ENCODE measurements at regions not wholly inside any gene's neighbourhood (a gene's known extent, or its start where the extent isn't known, plus 50 kb on each side); places are given as distances from the start of the nearest gene placed in this dataset.

- DNase-seq (ENCODE audit: low spot score): no peak
Measured at GRCh38 chr20:12956303-12956702, 52.5 kb upstream of the SPTLC3 start.

GRCh38 chr20:12957968-12958367 is 50.8 kb upstream of the SPTLC3 start:
- Histone ChIP-seq H3K4me3 (no peak overlapping the region), H3K36me3 (replicated peaks; ENCODE audit: insufficient read depth, low read depth) (no peaks in the 10 kb centered on the region), H4K20me1 (ENCODE audit: insufficient read depth, poor library complexity, severe bottlenecking) (no peaks in the 10 kb centered on the region), H3K79me2 (no peaks in the 10 kb centered on the region), H3K27me3 (no peaks in the 10 kb centered on the region), H3K27ac (no peak overlapping the region), H3K4me1 (ENCODE audit: insufficient read depth) (peaks cover under 1% of the 10 kb centered on the region), H3K4me2 (no peak overlapping the region), H3K9me2 (replicated peaks; ENCODE audit: insufficient read depth) (no peaks in the 10 kb centered on the region), H2AFZ (no peak overlapping the region), H3K9me3 (ENCODE audit: low read depth) (no peaks in the 10 kb centered on the region)
- TF ChIP-seq EZH2 (IDR thresholded peaks at IDR 0.05; ENCODE audit: borderline replicate concordance) (no peak), CTCF (IDR thresholded peaks at IDR 0.05; ENCODE audit: poor library complexity) (no peak), EZH2phosphoT487 (IDR thresholded peaks at IDR 0.05; ENCODE audit: low read depth, severe bottlenecking, unreplicated experiment) (no peak)
- DNase-seq (ENCODE audit: low spot score): no peak
- WGBS (ENCODE audit: low lambda C conversion rate, missing lambda C conversion rate): 71% methylated on average over 2 of the region's 2 CpGs

More at GRCh38 chr20:12956303-12956702, 52.5 kb upstream of the SPTLC3 start:
- H3K27me3 ChIP-seq: no peaks in the 10 kb centered on the region
- H3K27ac ChIP-seq: no peak overlapping the region
- no peaks in the 10 kb centered on the region for H3K9me3 ChIP-seq (ENCODE audit: low read depth)
- no peak overlapping the region for H3K4me2 ChIP-seq
- no peaks in the 10 kb centered on the region for H3K4me1 ChIP-seq (ENCODE audit: insufficient read depth)
- no peak for TF ChIP-seq CTCF (IDR thresholded peaks at IDR 0.05; ENCODE audit: poor library complexity)
- no peak for TF ChIP-seq EZH2 (IDR thresholded peaks at IDR 0.05; ENCODE audit: borderline replicate concordance)
- no peak overlapping the region for H2AFZ ChIP-seq
- H3K79me2 ChIP-seq: no peaks in the 10 kb centered on the region
- H4K20me1 ChIP-seq (ENCODE audit: insufficient read depth, poor library complexity, severe bottlenecking): no peaks in the 10 kb centered on the region
- no peaks in the 10 kb centered on the region for H3K36me3 ChIP-seq (replicated peaks; ENCODE audit: insufficient read depth, low read depth)
- no peaks in the 10 kb centered on the region for H3K9me2 ChIP-seq (replicated peaks; ENCODE audit: insufficient read depth)
- no peak overlapping the region for H3K4me3 ChIP-seq

Data from hepatocyte (in vitro differentiated cells).